Activated T-cell treated with anti-CD3 and anti-CD28 coated beads for 24 hours (primary cell): ENCODE measurements at regions not wholly inside any gene's neighbourhood (a gene's known extent, or its start where the extent isn't known, plus 50 kb on each side); places are given as distances from the start of the nearest gene placed in this dataset.
"Not testable (repeated sequence)": the region's sequence is repeated elsewhere in the genome, so short reads cannot be mapped to it uniquely, and the experiment has no call there.

ENCODE experiments used
- DNase-seq: peaks from one replicate; pipeline ENCODE4 v3.0.0-alpha.2; 2020; ENCODE audit warnings: low read depth

DNA sequence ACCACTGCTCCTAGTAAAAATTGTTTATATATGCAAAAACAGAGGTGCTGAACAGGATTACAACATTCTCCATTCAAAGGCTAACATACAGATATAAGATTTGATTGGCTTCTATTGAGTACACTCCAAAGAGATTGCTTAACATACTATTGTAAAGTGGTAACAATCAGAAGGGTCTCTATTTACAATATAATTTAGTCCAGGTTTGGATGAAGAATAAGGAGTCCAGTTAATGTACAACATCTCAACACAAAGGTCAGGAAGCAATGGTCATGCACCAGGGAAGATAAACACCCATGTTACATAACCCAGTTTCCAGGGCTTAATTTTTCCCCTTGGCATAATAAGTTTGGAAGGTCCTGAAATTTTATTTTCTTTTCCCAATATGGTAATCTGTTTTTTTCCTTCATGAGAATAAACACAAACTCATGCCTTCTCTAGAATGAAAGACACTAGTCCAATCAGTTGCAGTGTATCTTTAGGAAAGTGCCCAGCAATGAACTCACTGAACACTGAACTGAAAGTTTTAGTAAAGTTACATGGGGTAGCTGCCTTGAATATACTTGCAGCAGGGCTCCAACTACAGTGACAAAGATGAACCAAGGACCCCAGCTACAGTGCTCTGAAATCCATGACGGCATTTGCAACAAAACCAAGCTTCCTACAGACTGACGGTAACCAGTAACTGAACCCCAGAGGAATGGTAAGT, 255.3 kb upstream of the GJE1 start:
- no peak for DNase-seq

DNA sequence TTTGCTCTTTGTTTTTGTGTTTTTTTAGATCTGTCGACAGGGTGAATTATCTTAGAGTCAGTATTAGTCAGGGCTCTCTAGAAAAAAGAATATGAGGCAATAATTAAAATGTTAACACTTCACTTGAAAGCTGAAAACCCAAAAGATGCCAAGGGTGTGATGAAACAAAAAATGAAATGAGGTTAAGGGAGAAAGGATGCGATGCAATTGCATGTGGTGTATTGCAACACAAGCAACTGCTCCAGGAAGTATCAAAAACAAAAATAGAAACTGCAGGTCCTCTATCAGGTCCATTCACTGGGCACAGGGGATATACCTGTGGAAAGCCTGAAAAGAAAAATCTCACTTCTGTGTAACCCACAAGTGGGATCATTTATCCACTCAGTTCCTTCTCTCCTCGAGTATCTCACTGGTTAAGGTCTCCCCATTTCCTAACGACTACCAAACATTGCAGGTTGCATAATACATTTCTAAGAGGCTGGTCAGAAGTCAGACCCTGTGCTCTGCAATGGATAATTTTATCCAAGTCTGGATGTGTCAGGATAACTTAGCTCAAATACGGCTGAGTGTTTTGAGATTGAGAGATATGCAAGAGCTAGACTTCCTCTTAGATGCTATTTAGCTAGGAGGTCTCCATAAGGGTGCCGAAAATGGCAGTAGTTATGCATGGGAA, 257.7 kb upstream of the GJE1 start:
- DNase-seq = no peak

DNA sequence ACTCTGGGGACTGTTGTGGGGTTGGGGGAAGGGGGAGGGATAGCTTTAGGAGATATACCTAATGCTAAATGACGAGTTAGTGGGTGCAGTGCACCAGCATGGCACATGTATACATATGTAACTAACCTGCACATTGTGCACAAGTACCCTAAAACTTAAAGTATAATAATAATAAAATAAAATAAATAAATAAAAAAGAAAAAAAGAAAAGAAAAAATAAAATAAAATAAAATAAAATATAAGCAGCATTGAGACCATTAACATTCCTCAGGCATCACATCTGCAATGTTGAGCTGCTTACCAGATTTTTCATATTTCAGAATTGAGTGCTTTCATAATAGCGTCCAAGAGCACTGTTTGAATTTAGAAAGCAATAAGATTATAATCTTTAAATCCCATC, 263.2 kb upstream of the GJE1 start:
- not testable (repeated sequence) for DNase-seq

DNA sequence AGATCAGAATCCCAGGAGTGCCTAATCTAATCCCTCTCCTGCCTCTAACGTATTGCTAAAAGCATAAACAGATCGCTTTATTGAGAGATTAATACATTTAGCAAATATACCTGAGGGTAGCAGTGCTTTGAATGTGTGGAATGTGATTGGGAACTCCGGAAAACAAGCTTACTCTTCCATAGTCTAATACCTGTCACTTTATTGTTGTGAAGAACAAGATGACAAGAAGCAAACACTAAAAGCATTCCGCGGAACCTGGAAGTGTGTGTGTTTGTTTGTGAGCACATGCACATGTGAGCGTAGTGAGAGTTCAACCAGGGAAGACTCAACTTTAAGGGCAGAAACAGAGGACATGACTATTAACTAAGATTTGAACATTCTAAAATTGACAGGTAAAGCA, 265.0 kb upstream of the GJE1 start:
- no peak for DNase-seq

DNA sequence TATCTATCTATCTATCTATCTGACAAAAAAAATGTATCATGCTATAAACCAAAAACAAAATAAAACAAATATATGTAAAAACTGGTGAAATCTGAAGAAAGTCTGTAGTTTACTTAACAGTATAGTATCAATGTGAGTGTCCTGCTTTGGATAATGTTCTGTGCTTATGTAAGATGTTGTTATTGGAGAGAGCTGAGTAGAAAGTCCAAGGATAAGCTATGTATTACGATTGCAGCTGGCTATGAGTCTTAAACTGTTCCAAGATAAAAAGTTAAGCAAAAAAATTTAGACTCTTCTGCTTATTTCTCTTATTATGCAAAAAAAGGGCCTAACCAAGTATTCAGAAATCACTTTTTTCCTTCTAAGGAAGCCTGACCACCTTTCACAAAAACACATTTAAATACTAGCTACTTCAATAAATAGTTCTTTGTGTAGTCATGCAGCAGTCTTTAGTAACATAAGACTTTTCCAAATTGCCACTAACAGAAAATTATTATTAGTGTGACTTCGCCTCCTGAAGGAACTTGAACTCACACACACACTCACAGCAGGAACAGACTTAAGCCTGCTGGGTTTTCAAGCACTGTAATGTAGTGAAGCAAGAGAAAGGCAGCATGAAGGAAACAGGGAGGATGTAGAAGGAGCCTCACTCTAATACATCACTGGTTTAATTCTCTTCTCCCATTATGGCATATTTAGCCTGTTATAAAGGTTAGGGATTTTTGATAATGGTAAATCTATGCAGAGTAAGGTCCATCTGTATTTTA, 265.8 kb upstream of the GJE1 start:
- DNase-seq = no peak

DNA sequence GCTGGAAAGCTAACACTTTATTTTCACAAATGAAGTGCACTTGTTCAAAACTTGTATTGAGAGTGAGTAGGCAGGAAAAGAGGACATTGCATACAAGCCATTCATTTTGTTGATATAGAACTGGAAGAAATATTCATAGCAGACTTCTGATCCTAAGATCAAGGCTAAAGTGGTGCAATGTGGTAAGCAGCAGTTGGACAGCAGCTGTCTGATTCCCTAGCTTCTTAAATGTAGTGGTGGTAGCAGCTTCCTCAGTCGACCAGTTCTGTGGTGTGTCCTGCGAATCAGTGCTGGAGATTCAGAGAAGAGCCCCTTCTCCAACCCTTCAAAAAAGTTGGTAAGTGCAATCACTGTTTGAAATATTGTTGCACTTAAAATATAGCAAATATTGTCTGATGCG, 281.7 kb upstream of the GJE1 start:
- DNase-seq = no peak

DNA sequence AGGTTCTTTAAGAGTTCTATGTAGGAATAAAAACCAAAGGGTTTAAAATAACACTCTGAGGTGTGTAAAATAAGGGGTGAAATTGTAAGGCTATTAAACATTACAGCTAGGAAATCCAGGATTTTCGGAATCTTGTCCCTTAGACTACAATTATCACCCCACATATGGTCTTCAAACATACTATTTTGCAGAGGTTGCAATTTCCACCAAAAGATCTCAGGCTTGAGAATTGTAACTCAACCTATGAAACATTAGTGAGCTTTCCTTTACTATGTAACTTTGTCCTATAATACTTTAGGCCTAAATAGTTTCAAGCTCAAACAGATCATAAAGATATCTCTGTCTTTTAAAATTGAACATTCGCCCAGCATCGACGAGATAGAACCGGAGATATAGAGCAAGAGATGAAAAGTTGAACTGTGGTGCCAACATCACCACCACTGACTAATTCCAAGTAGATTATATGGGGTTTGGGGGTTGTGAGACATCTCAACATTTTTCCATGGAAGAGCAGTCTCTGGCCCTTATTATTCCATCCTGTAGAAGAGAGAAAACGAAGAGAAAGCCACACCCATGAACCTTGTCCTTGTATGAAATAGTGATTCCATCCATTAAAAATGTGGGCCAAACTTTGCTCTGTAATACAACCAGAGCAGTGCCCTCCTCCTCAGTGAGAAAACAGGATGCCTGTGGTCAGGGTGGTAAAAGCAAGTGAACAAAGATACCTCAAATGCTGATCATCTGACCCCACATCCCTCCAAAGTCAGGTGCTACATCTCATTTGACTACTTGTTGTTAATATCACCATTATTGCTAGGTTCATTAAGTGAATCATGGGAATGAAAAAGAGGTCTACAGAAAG, 284.5 kb upstream of the GJE1 start:
- DNase-seq = no peak

DNA sequence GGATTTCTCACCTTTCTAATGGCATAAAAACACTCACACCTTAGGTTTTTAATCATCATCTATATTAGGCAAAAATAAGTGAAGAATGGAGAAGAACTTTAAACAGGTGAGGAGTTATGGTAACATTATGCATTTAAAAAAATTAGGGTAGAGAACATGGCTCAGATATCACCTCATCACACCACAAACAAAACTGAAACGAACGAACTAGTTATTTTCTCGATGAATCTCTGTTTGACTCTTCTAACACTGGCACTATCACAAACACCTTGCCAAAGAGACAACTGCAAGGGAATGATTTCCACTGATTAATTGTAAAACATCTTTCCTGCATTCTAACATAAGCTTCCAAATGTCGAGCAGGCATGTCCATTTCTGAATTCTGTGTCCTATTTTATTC, 286.1 kb upstream of the GJE1 start:
- no peak for DNase-seq

DNA sequence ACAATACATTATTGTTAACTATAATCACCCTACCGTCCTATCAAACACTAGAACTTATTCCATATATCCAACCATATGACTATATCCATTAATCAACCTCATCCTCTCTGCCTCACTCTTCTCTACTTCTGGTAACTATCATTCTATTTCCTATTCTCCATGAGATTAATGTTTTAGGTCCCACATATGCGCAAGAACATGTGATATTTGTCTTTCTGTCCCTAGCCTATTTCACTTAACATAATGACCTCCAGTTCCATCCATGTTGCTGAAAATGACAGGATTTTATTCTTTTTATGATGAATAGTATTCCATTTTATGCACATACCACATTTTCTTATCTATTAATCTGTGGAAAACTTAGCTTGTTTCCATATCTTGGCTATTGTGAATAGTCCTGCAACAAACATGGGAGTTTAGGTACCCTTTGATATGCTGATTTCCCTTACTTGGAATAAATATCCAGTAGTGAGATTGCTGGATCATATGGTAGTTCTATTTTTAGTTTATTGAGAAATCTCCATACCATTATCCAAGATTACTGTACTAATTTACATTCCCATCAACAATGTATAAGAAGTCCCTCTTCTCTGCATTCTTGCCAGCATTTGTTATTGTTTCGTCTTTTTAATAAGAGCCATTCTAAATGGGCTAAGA, 289.4 kb upstream of the GJE1 start:
- DNase-seq = no peak

DNA sequence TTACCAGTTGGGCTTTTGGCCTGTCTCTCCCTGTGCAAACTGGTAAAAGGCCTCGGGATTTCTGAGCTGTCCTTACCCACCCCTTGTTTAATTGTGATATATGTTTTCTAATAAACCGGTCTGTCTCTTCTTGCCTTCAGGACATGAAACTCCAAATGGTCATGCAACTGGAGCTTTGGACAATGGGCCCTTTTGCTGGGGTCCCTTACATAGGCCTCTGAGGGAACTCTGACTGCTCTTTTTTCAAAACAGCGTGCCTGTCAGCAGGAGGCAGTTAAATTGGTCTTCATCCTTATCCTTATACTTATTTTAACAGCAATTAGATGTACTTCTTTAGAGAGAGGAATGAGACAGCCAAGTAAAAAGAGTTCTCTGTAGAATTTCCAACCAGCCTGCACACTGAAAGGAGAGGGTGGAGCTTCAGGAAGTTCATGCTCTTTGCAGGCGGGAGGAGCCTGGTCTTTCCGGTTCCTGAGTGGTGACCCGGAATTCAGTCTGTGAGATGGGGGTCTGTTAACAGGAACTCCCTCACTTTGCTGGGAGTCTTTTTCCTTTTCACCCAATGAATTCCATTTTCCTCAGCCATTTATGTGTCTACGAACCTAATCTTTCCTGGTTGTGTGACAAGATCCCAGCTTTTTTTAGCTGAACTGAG, 299.6 kb upstream of the GJE1 start:
- DNase-seq = no peak

DNA sequence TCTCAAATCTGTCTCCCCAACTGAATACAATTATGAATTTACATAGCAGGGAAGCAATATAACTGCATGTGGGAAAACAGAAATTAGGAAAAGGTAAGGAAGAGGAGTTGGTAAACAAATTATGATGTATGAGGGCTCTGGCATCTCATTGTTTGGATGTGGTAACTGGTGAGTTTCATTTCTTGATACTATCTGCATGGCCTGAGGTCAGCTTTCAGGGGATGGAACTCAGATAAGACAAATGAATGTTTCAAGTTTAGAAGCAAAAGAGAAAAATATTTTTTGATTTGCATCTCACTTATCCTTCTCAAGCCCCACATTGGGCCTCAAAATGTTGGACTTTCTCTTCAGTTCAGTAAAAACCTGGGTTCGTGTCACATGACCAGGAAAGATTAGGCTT, 302.2 kb upstream of the GJE1 start:
- DNase-seq = no peak

DNA sequence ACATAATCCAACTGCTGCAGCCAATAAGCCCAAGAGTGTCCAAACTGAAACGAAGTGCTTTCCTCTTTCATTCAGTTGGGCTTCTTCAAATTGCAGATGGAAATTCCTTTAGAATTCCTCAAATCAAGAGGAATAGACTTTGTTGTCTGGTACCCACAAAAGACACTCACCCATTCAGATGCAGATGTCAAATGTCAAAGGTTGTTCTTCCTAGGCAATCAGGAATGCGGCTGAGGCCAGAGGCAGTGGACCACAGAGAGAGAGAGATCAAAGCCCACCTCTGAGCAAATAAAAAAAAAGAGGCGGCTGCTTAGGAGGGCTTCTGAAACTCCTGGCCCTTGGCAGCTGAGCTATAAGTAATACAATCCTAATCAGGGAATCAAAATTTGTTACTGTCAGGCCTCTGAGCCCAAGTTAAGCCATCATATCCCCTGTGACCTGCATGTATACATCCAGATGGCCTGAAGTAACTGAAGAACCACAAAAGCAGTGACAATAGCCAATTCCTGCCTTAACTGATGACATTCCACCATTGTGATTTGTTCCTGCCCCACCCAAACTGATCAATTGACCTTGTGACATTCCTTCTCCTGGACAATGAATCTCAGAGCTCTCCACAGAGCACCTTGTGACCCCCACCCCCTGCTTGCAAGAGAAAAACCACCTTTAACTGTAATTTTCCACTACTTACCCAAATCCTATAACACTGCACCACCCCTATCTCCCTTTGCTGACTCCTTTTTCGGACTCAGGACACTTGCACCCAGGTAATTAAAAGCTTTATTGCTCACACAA, 303.0 kb upstream of the GJE1 start:
- DNase-seq = no peak

DNA sequence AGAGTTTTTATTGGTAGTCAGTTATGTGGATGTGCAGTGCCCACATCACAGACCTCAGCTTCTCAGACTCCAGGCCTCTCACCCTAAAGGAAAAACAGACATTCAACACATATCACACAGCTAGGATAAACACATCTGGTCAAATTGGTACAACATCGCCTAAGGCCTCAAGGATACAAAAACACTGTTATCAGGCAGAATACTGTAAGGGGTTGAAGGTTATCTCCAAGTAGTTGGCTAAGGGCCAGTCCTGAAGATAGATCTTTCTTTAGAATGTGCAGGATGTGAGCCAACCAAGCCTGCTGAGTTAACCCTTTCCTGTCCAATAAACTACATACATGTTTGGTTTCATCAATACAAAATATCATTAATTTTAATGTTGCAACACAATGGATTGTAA, 308.4 kb upstream of the GJE1 start:
- no peak for DNase-seq

DNA sequence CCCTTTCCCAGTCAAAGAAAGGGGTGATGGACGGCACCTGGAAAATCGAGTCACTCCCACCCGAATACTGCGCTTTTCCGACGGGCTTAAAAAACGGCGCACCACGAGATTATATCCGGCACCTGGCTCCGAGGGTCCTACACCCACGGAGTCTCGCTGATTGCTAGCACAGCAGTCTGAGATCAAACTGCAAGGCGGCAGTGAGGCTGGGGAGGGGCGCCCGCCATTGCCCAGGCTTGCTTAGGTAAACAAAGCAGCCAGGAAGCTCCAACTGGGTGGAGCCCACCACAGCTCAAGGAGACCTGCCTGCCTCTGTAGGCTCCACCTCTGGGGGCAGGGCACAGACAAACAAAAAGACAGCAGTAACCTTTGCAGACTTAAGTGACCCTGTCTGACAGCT, 317.7 kb upstream of the GJE1 start:
- DNase-seq = not testable (repeated sequence)

DNA sequence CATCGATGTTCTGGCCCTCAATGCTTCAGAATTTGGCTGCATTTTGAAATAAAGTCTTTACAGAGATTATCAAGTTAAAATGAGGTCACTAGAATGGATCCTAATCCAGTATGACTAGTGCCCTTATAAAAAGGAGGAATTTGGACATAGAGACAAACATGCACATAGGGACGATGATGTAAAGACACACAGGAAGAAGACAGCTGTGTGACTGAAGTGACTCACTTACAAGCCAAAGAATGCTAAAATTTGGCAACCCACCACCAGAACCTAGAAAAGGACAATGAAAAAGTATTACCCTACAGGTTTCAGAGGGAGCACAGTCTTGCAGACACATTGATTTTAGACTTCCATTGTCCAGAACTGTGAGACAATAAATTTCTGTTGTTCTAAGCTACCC, 322.8 kb upstream of the GJE1 start:
- no peak for DNase-seq

DNA sequence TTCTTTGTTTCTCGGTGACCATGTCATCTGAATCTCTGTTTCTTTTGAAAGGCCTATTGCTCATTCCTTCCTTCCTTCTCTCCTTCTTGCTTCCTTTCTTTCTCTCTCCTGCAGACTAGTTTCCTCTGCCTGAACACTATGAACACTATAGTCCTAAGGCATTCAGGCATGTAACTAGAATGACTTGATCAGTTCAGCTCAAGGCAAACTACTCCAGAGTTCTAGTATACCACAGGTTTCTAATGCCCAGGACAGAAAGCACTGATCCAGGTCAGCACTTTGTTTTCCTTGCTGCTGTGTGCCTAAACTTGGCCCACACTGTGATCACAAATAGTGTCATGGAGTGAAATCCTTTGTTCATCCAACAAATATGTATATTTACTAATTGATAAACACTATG, 324.1 kb upstream of the GJE1 start:
- no peak for DNase-seq

DNA sequence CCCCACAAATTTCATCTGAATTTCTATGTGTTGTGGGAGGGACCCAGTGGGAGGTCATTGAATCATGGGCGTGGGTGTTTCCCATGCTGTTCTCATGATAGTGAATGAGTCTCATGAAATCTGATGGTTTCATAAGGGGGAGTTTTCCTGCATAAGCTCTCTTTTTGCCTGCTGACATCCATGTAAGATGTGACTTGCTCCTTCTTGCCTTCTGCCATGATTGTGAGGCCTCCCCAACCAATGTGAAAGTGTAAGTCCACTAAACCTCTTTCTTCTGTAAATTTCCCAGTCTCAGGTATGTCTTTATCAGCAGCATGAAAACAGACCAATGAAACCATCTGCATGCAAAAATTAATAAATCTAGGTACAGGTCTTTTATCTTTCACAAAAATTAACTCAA, 331.8 kb upstream of the GJE1 start:
- not testable (repeated sequence) for DNase-seq

DNA sequence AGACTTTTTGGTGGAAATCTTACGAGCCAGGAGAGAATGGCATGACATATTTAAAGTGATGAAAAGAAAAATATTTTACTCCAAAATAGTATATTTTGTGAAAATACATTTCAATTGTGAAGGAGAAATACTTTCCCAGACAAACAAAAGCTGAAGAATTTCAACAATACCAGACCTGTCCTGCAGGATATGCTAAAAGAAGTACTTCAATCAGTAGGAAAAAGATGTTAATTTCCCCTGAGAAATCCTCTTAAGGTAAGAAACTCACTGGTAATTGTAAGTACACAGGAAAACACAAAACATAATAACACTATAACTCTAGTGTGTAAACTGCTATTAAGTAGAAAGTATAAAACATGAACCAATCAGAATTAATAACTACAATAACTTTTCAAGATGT, 341.8 kb upstream of the GJE1 start:
- no peak for DNase-seq

DNA sequence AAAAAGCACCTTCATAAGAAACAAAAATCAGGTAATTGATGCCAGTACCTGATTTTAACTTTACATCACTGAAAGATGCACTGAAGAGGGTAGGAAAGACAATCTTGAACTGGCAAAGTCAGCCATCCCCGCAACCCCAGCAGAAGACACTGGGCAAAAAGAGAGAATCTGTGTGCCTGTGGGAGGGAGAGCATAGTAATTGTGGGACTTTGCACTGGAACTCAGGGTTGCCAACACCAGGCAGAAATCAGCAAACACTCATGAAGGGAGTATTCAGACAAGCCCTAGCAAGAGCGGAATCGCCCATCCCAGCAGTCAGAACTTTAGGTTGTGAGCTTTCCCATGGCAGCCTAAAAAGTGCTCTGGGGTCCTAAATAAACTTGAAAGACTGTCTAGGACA, 344.6 kb upstream of the GJE1 start:
- DNase-seq = no peak

DNA sequence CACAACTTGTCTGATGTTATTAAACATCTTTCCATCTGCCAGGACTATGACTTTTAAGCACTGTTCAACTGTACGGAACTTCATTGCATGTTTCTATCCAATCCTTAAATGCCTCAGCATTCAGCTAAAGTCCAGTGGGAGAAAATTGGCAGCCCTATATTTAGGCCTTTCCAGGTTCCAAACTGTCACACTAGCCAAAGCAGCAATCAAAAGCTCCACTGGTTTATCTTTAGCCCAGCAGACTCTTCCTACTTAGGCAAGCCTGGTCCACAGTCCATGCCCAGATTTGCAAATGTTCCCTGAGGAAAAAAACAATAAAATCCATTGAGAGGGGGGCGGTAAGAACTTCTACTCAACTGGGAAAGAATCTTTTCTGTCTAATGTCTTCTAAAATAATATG, 349.1 kb upstream of the GJE1 start:
- no peak for DNase-seq

DNA sequence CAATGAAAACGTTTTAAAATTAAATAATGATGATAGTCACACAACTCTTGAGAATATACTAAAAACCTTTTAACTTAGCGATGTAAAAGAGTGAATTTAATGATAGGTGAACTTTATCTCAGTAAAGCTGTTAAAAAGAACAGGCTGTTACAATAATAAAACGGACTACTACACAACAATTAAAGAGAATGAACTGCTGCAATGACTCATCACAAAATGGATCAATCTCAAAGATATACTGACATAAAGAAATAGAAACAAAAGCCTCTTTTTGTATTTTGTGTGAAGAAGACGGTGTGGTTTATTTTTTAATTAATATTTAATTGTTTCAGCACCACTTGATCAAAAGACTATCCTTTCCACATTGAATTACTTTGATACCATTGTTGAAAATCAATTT, 352.4 kb upstream of the GJE1 start:
- DNase-seq = no peak
